K562 (cell line): ENCODE measurements at regions not wholly inside any gene's neighbourhood (a gene's known extent, or its start where the extent isn't known, plus 50 kb on each side); places are given as distances from the start of the nearest gene placed in this dataset.

Source experiments
- ATAC-seq: fragments of 200-7000 bp; cut with Tn5 transposase; 3 replicates; pipeline ENCODE4 v1.9.1; 2020; ENCODE audit warnings: moderate library complexity
- BruUV-seq: library from RNA; stranded (reverse); fragments of 400-500 nt; replicated peaks from 2 replicates; lab custom pipeline; 2021; lab: Mats Ljungman, UMichigan
- CTCF ChIA-PET: fragments of 300-600 bp; formaldehyde crosslinking; extraction: SDS; loops from one replicate; lab custom pipeline; 2021; ENCODE audit warnings: low intra/inter-chr PET ratio; lab: Yijun Ruan, JAX
- POLR2A ChIA-PET: fragments of 300-600, 350-650 bp; sonication (Branson Sonifier 250); formaldehyde crosslinking; extraction: SDS; loops from one replicate; lab custom pipeline; 2021; ENCODE audit warnings: antibody characterized with exemption, inconsistent platforms; lab: Yijun Ruan, JAX
- DNase-seq, 4 experiments: peaks; one replicate each; pipeline versions ENCODE4 v3.0.0 to v3.0.0-alpha.2; 2011 to 2018; ENCODE audit warnings: low spot score in 3 of 4, mixed read lengths in 3 of 4; ENCODE audit errors: extremely low read depth in 1 of 4
- FAIRE-seq: peaks from 2 replicates; lab custom pipeline; 2011; peaks lifted over from hg19 to GRCh38; lab: Jason Lieb, UNC
- H2AFZ ChIP-seq: 2 replicates; pipeline ENCODE4 v1.6.0; 2011; ENCODE audit warnings: low read depth, low read length, control low read depth, inconsistent platforms
- H3K27ac ChIP-seq: fragments of 200-600 bp; 3 replicates; pipeline ENCODE4 v1.8.0; 2011; ENCODE audit warnings: low read depth, mild to moderate bottlenecking, control low read depth, inconsistent platforms, low read length, moderate library complexity, mixed read lengths; ENCODE audit errors: extremely low read depth
- H3K27me3 ChIP-seq, 2 experiments: fragments of 300-600 bp in 1 of 2; 2 replicates in 1 of 2; 3 replicates in 1 of 2; pipeline versions ENCODE4 v1.6.0 to v1.8.0; 2011; ENCODE audit warnings: inconsistent platforms in 2 of 2, low read length in 2 of 2, mild to moderate bottlenecking in 1 of 2, mixed read lengths in 1 of 2, moderate library complexity in 1 of 2; ENCODE audit not compliant: control insufficient read depth in 2 of 2, insufficient read depth in 2 of 2
- H3K36me3 ChIP-seq: fragments of 300-600 bp; 3 replicates; pipeline ENCODE4 v1.8.0; 2011; ENCODE audit warnings: mild to moderate bottlenecking, low read length, inconsistent platforms; ENCODE audit not compliant: control insufficient read depth, insufficient read depth
- H3K4me1 ChIP-seq, 2 experiments: fragments of 200-600 bp in 1 of 2; replicated peaks in 1 of 2; 2 replicates in 1 of 2; 3 replicates in 1 of 2; pipeline versions ENCODE4 v1.5.1 to v1.8.0; 2011; ENCODE audit warnings: inconsistent platforms in 2 of 2, low read length in 2 of 2, mild to moderate bottlenecking in 1 of 2, mixed read lengths in 1 of 2, moderate library complexity in 1 of 2; ENCODE audit not compliant: control insufficient read depth in 2 of 2, insufficient read depth in 2 of 2
- H3K4me2 ChIP-seq: 2 replicates; pipeline ENCODE4 v1.6.1; 2011; ENCODE audit warnings: low read length, control low read depth, inconsistent platforms, mixed read lengths; ENCODE audit not compliant: insufficient read depth
- H3K4me3 ChIP-seq: fragments of 200-600 bp; sonication (generic), shearing (Covaris generic); 2 replicates; pipeline ENCODE4 v1.5.1; 2016; ENCODE audit warnings: control low read depth, inconsistent platforms
- H3K79me2 ChIP-seq: fragments of 200-600 bp; 3 replicates; pipeline ENCODE4 v1.8.0; 2011; ENCODE audit warnings: low read length, inconsistent platforms; ENCODE audit not compliant: control insufficient read depth, insufficient read depth
- H3K9ac ChIP-seq, 2 experiments: 2 replicates each; pipeline versions ENCODE4 v1.6.0 to v1.6.1; 2011; ENCODE audit warnings: low read depth in 2 of 2, low read length in 2 of 2, control low read depth in 1 of 2, inconsistent platforms in 1 of 2, mild to moderate bottlenecking in 1 of 2, mixed read lengths in 1 of 2; ENCODE audit not compliant: insufficient read depth in 1 of 2
- H3K9me1 ChIP-seq: one replicate; pipeline ENCODE4 v1.6.0; 2011; ENCODE audit warnings: inconsistent platforms, mild to moderate bottlenecking, low read length, moderate library complexity; ENCODE audit not compliant: control insufficient read depth, insufficient read depth
- H3K9me3 ChIP-seq: replicated peaks from 2 replicates; pipeline ENCODE4 v1.5.1; 2011; ENCODE audit warnings: low read depth, low read length, inconsistent platforms; ENCODE audit not compliant: control insufficient read depth, insufficient read depth
- H4K20me1 ChIP-seq: replicated peaks from 2 replicates; pipeline ENCODE4 v1.6.1; 2011; ENCODE audit warnings: low read length, inconsistent platforms, mixed read lengths; ENCODE audit not compliant: control insufficient read depth, insufficient read depth
- CBFA2T2 ChIP-seq: fragments of 450-650 bp; conservative IDR thresholded peaks from 2 replicates; pipeline ENCODE4 v1.6.1; 2017; ENCODE audit warnings: mild to moderate bottlenecking
- ETV5 ChIP-seq: sonication (generic); formaldehyde crosslinking; IDR thresholded peaks from 2 replicates; pipeline ENCODE4 v1.4.0; 2020; ENCODE audit warnings: low read depth, mild to moderate bottlenecking, missing genetic modification reagents
- MED1 ChIP-seq: sonication (generic); formaldehyde crosslinking; IDR thresholded peaks from 2 replicates; pipeline ENCODE4 v1.8.1; 2023; ENCODE audit warnings: missing genetic modification reagents, borderline replicate concordance
- MGA ChIP-seq: fragments of 450-650 bp; IDR thresholded peaks from 2 replicates; pipeline ENCODE4 v1.6.1; 2016; ENCODE audit warnings: mild to moderate bottlenecking, moderate library complexity
- MTF1 ChIP-seq: fragments of 250-450 bp; sonication (Bioruptor Pico); IDR thresholded peaks from 2 replicates; pipeline ENCODE4 v1.9.0; 2021; ENCODE audit warnings: moderate library complexity, mild to moderate bottlenecking, inconsistent platforms, borderline replicate concordance
- MXI1 ChIP-seq: IDR thresholded peaks from 2 replicates; pipeline ENCODE4 v1.6.1; 2011; ENCODE audit warnings: low read depth, mild to moderate bottlenecking, improper control_type of control experiment, low read length
- NCOA1 ChIP-seq: fragments of 450-650 bp; IDR thresholded peaks from 2 replicates; pipeline ENCODE4 v1.6.1; 2016; ENCODE audit warnings: low read depth
- PPARD ChIP-seq: fragments of 250-450 bp; sonication (Bioruptor Pico); IDR thresholded peaks from 2 replicates; pipeline ENCODE4 v1.8.0; 2022; ENCODE audit warnings: inconsistent platforms, mild to moderate bottlenecking, moderate library complexity
- SMARCA4 ChIP-seq: fragments of 450-650 bp; IDR thresholded peaks from 2 replicates; pipeline ENCODE4 v1.6.1; 2016
- THRAP3 ChIP-seq: fragments of 450-650 bp; IDR thresholded peaks from 2 replicates; pipeline ENCODE4 v1.6.1; 2016; ENCODE audit warnings: mild to moderate bottlenecking, inconsistent platforms, borderline replicate concordance
- ZNF175 ChIP-seq: fragments of 200-800 bp; sonication (Bioruptor generic); IDR thresholded peaks from 2 replicates; pipeline ENCODE4 v1.6.1; 2016; ENCODE audit warnings: low read depth, mild to moderate bottlenecking, missing genetic modification characterization, missing compliant biosample characterization
- ZNF197 ChIP-seq: fragments of 200-800 bp; sonication (Bioruptor generic); IDR thresholded peaks from 2 replicates; pipeline ENCODE4 v1.6.1; 2016; ENCODE audit warnings: low read depth, missing genetic modification characterization, missing compliant biosample characterization
- WGBS: fragments of 100-300 bp; shearing (Covaris generic); methylation state at CpG from one replicate; pipeline ENCODE4 v1.1.6; 2016; ENCODE audit warnings: low coverage, mixed read lengths; ENCODE audit not compliant: insufficient coverage; ENCODE audit errors: missing lambda C conversion rate; 5-methylcytosine and 5-hydroxymethylcytosine counted together
- in situ Hi-C: fragments of 300-500 bp; cut with MboI; formaldehyde crosslinking; loops from 4 replicates; pipeline ENCODE4 v1.15.0; 2018; ENCODE audit warnings: inconsistent platforms, mixed read lengths
- intact Hi-C: fragments of 100-400 bp; cut with micrococcal nuclease; formaldehyde crosslinking; loops from 2 replicates; pipeline ENCODE4 v1.14.2; 2022

DNA sequence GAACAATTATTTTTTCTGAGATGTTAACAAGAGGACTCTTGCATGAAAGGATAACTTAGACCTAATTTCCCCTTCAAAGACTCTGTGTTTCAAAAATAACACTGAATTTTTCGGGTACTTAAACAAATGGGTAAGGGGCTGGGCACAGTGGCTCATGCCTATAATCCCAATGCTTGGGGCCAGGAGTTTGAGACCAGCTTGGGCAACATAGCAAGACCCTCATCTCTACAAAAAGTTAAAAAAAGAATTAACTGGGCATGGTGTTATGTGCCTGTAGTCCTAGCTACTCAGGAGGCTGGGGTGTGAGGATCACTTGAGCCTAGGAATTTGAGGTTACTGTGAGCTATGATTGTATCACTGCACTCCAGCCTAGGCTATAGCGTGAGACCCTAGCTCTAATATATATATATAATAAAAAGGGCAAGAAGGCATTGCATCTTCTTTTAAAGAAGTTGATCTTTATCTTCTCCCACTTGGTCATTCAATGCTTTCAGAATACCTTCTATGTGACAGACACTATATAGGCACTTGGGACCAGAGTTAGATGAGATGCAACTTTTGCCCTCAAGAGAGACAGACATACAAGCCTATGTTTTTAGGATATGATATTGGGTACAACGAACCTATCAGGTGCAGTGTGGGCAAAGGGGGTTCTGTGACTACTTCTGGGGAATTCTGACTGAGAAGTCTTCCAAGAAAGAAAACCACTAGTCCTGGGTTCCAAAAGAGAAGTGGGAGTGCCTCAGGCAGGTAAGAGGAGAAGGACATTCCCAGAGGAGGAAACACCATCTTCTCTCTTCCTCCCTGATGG, 120.0 kb downstream of the MYCN start:
- CTCF ChIA-PET: no interaction called here
- no peak for TF ChIP-seq SMARCA4
- no peak for TF ChIP-seq PPARD (CRISPR knock-in tag)
- TF ChIP-seq MXI1: no peak
- no peak for TF ChIP-seq ZNF175 (CRISPR knock-in tag)
- no peak for TF ChIP-seq MTF1 (CRISPR knock-in tag)
- no peak for TF ChIP-seq MGA
- no peak for TF ChIP-seq NCOA1
- TF ChIP-seq ZNF197 (CRISPR knock-in tag): no peak
- TF ChIP-seq MED1 (CRISPR knock-in tag): no peak
- no peak for TF ChIP-seq CBFA2T2
- no peak for TF ChIP-seq ETV5 (CRISPR knock-in tag)
- no peak for TF ChIP-seq THRAP3

More for the DNA sequence above, 120.0 kb downstream of the MYCN start:
- 0% methylated on average over 3 of the region's 3 CpGs for WGBS
- no peak for ATAC-seq
- no peak for DNase-seq
- intact Hi-C loops (no loop called here), in situ Hi-C loops (no loop called here)
- no peaks in the 10 kb centered on the region for H3K4me1 ChIP-seq
- H3K9me1 ChIP-seq: no peaks in the 10 kb centered on the region
- no peaks in the 10 kb centered on the region for H3K9me3 ChIP-seq
- H3K9ac ChIP-seq: no peak overlapping the region
- no peak for FAIRE-seq
- no peak overlapping the region for H3K4me2 ChIP-seq
- no peak overlapping the region for H2AFZ ChIP-seq
- no peaks in the 10 kb centered on the region for H4K20me1 ChIP-seq
- no TSS peak for BruUV-seq
- no peaks in the 10 kb centered on the region for H3K36me3 ChIP-seq
- POLR2A ChIA-PET: no interaction called here
- no peaks in the 10 kb centered on the region for H3K79me2 ChIP-seq
- no peak overlapping the region for H3K4me3 ChIP-seq
- no peak overlapping the region for H3K27ac ChIP-seq
- H3K27me3 ChIP-seq: peaks cover 0 to 7% of the 10 kb centered on the region in 2 experiments; a peak in 1 of 5 replicates
